ENCODE measurements at regions not wholly inside any gene's neighbourhood (a gene's known extent, or its start where the extent isn't known, plus 50 kb on each side); places are given as distances from the start of the nearest gene placed in this dataset.

GRCh38 chr6:40822619-40823018 lies 216.4 kb downstream of the UNC5CL start:
- Histone ChIP-seq H3K36me3 (ENCODE audit: control insufficient read depth in 3 of 3, insufficient read depth in 2 of 3, low read depth in 1 of 3, low read length in 3 of 3) (no peaks in the 10 kb centered on the region), H3K9me3 (ENCODE audit: control insufficient read depth in 2 of 2, insufficient read depth in 1 of 2, low read depth in 1 of 2, low read length in 1 of 2) (no peaks in the 10 kb centered on the region), H3K27ac (ENCODE audit: low read depth in 1 of 3, low read length in 2 of 3) (no peak overlapping the region), H3K4me1 (ENCODE audit: control insufficient read depth in 3 of 3, insufficient read depth in 2 of 3, low read depth in 1 of 3, low read length in 2 of 3) (no peaks in the 10 kb centered on the region), H3K27me3 (ENCODE audit: control insufficient read depth in 3 of 3, insufficient read depth in 3 of 3, low read length in 3 of 3) (no peaks in the 10 kb centered on the region), H3K4me3 (ENCODE audit: low read depth in 1 of 3, low read length in 3 of 3) (no peak overlapping the region)
- DNase-seq (no peak), FAIRE-seq (no peak)
- 22 to 53% (median 28%) methylated on average over 4 of the region's 4 CpGs for WGBS, 3 donors

- no peaks in the 10 kb centered on the region for H3K4me1 ChIP-seq (ENCODE audit: control insufficient read depth in 3 of 3, insufficient read depth in 2 of 3, low read depth in 1 of 3, low read length in 2 of 3)
- DNase-seq (no peak), FAIRE-seq (no peak)
- H3K27ac ChIP-seq (ENCODE audit: low read depth in 1 of 3, low read length in 2 of 3) = no peak overlapping the region
- H3K4me3 ChIP-seq (ENCODE audit: low read depth in 1 of 3, low read length in 3 of 3) = no peak overlapping the region
- 63 to 78% (median 72%) methylated on average over 9 of the region's 9 CpGs for WGBS, 3 donors
- H3K27me3 ChIP-seq (ENCODE audit: control insufficient read depth in 3 of 3, insufficient read depth in 3 of 3, low read length in 3 of 3) = no peaks in the 10 kb centered on the region
- no peaks in the 10 kb centered on the region for H3K9me3 ChIP-seq (ENCODE audit: control insufficient read depth in 2 of 2, insufficient read depth in 1 of 2, low read depth in 1 of 2, low read length in 1 of 2)
- H3K36me3 ChIP-seq (ENCODE audit: control insufficient read depth in 3 of 3, insufficient read depth in 2 of 3, low read depth in 1 of 3, low read length in 3 of 3) = no peaks in the 10 kb centered on the region
These were observed 219.7 kb downstream of the UNC5CL start for GRCh38 chr6:40819182-40819834.

- Histone ChIP-seq H3K36me3 (ENCODE audit: control insufficient read depth in 3 of 3, insufficient read depth in 2 of 3, low read depth in 1 of 3, low read length in 3 of 3) (no peaks in the 10 kb centered on the region), H3K27ac (ENCODE audit: low read depth in 1 of 3, low read length in 2 of 3) (no peak overlapping the region), H3K9me3 (ENCODE audit: control insufficient read depth in 2 of 2, insufficient read depth in 1 of 2, low read depth in 1 of 2, low read length in 1 of 2) (no peaks in the 10 kb centered on the region), H3K27me3 (ENCODE audit: control insufficient read depth in 3 of 3, insufficient read depth in 3 of 3, low read length in 3 of 3) (no peaks in the 10 kb centered on the region), H3K4me3 (ENCODE audit: low read depth in 1 of 3, low read length in 3 of 3) (no peak overlapping the region), H3K4me1 (ENCODE audit: control insufficient read depth in 3 of 3, insufficient read depth in 2 of 3, low read depth in 1 of 3, low read length in 2 of 3) (no peaks in the 10 kb centered on the region)
- no peak for DNase-seq
- no peak for FAIRE-seq
- WGBS, 3 donors = 85 to 91% (median 87%) methylated on average over 6 of the region's 6 CpGs
These were observed 221.7 kb downstream of the UNC5CL start for GRCh38 chr6:40817369-40817768.

GRCh38 chr6:40816601-40817000 lies 222.4 kb downstream of the UNC5CL start:
- no peak for FAIRE-seq
- Histone ChIP-seq H3K9me3 (ENCODE audit: control insufficient read depth in 2 of 2, insufficient read depth in 1 of 2, low read depth in 1 of 2, low read length in 1 of 2) (no peaks in the 10 kb centered on the region), H3K36me3 (ENCODE audit: control insufficient read depth in 3 of 3, insufficient read depth in 2 of 3, low read depth in 1 of 3, low read length in 3 of 3) (no peaks in the 10 kb centered on the region), H3K4me1 (ENCODE audit: control insufficient read depth in 3 of 3, insufficient read depth in 2 of 3, low read depth in 1 of 3, low read length in 2 of 3) (no peaks in the 10 kb centered on the region), H3K27ac (ENCODE audit: low read depth in 1 of 3, low read length in 2 of 3) (no peak overlapping the region), H3K27me3 (ENCODE audit: control insufficient read depth in 3 of 3, insufficient read depth in 3 of 3, low read length in 3 of 3) (no peaks in the 10 kb centered on the region), H3K4me3 (ENCODE audit: low read depth in 1 of 3, low read length in 3 of 3) (no peak overlapping the region)
- DNase-seq = no peak
- WGBS, 3 donors = 92 to 98% (median 97%) methylated on average over 2 of the region's 2 CpGs

GRCh38 chr6:40815731-40816130 lies 223.3 kb downstream of the UNC5CL start:
- no peaks in the 10 kb centered on the region for H3K9me3 ChIP-seq (ENCODE audit: control insufficient read depth in 2 of 2, insufficient read depth in 1 of 2, low read depth in 1 of 2, low read length in 1 of 2)
- H3K36me3 ChIP-seq (ENCODE audit: control insufficient read depth in 3 of 3, insufficient read depth in 2 of 3, low read depth in 1 of 3, low read length in 3 of 3) = no peaks in the 10 kb centered on the region
- no peaks in the 10 kb centered on the region for H3K27me3 ChIP-seq (ENCODE audit: control insufficient read depth in 3 of 3, insufficient read depth in 3 of 3, low read length in 3 of 3)
- no peak overlapping the region for H3K27ac ChIP-seq (ENCODE audit: low read depth in 1 of 3, low read length in 2 of 3)
- DNase-seq (no peak), FAIRE-seq (no peak)
- no peaks in the 10 kb centered on the region for H3K4me1 ChIP-seq (ENCODE audit: control insufficient read depth in 3 of 3, insufficient read depth in 2 of 3, low read depth in 1 of 3, low read length in 2 of 3)
- H3K4me3 ChIP-seq (ENCODE audit: low read depth in 1 of 3, low read length in 3 of 3) = no peak overlapping the region
- 93 to 95% (median 95%) methylated on average over 8 to 12 of the region's 12 CpGs for WGBS, 3 donors

- DNase-seq (no peak), FAIRE-seq (no peak)
- Histone ChIP-seq H3K27me3 (ENCODE audit: control insufficient read depth in 3 of 3, insufficient read depth in 3 of 3, low read length in 3 of 3) (no peaks in the 10 kb centered on the region), H3K4me1 (ENCODE audit: control insufficient read depth in 3 of 3, insufficient read depth in 2 of 3, low read depth in 1 of 3, low read length in 2 of 3) (no peaks in the 10 kb centered on the region), H3K4me3 (ENCODE audit: low read depth in 1 of 3, low read length in 3 of 3) (no peak overlapping the region), H3K36me3 (ENCODE audit: control insufficient read depth in 3 of 3, insufficient read depth in 2 of 3, low read depth in 1 of 3, low read length in 3 of 3) (no peaks in the 10 kb centered on the region), H3K27ac (ENCODE audit: low read depth in 1 of 3, low read length in 2 of 3) (no peak overlapping the region), H3K9me3 (ENCODE audit: control insufficient read depth in 2 of 2, insufficient read depth in 1 of 2, low read depth in 1 of 2, low read length in 1 of 2) (no peaks in the 10 kb centered on the region)
These were observed 223.0 kb upstream of the LRFN2 start for GRCh38 chr6:40810171-40810570.

GRCh38 chr6:40809627-40810026 lies 222.5 kb upstream of the LRFN2 start:
- H3K4me1 ChIP-seq (ENCODE audit: control insufficient read depth in 3 of 3, insufficient read depth in 2 of 3, low read depth in 1 of 3, low read length in 2 of 3) = no peaks in the 10 kb centered on the region
- FAIRE-seq (no peak), DNase-seq (no peak)
- no peaks in the 10 kb centered on the region for H3K36me3 ChIP-seq (ENCODE audit: control insufficient read depth in 3 of 3, insufficient read depth in 2 of 3, low read depth in 1 of 3, low read length in 3 of 3)
- H3K9me3 ChIP-seq (ENCODE audit: control insufficient read depth in 2 of 2, insufficient read depth in 1 of 2, low read depth in 1 of 2, low read length in 1 of 2) = no peaks in the 10 kb centered on the region
- 83 to 100% (median 93%) methylated on average over 1 of the region's 1 CpG for WGBS, 3 donors
- no peaks in the 10 kb centered on the region for H3K27me3 ChIP-seq (ENCODE audit: control insufficient read depth in 3 of 3, insufficient read depth in 3 of 3, low read length in 3 of 3)
- no peak overlapping the region for H3K27ac ChIP-seq (ENCODE audit: low read depth in 1 of 3, low read length in 2 of 3)
- no peak overlapping the region for H3K4me3 ChIP-seq (ENCODE audit: low read depth in 1 of 3, low read length in 3 of 3)

GRCh38 chr6:40807484-40807883 lies 220.3 kb upstream of the LRFN2 start:
- H3K27ac ChIP-seq (ENCODE audit: low read depth in 1 of 3, low read length in 2 of 3) = no peak overlapping the region
- H3K4me3 ChIP-seq (ENCODE audit: low read depth in 1 of 3, low read length in 3 of 3) = no peak overlapping the region
- WGBS, 3 donors = 32 to 64% (median 39%) methylated on average over 5 of the region's 5 CpGs
- no peaks in the 10 kb centered on the region for H3K4me1 ChIP-seq (ENCODE audit: control insufficient read depth in 3 of 3, insufficient read depth in 2 of 3, low read depth in 1 of 3, low read length in 2 of 3)
- H3K9me3 ChIP-seq (ENCODE audit: control insufficient read depth in 2 of 2, insufficient read depth in 1 of 2, low read depth in 1 of 2, low read length in 1 of 2) = no peaks in the 10 kb centered on the region
- no peaks in the 10 kb centered on the region for H3K36me3 ChIP-seq (ENCODE audit: control insufficient read depth in 3 of 3, insufficient read depth in 2 of 3, low read depth in 1 of 3, low read length in 3 of 3)
- no peaks in the 10 kb centered on the region for H3K27me3 ChIP-seq (ENCODE audit: control insufficient read depth in 3 of 3, insufficient read depth in 3 of 3, low read length in 3 of 3)
- DNase-seq = peak; percentile 32 to 71
- no peak for FAIRE-seq

GRCh38 chr6:40806256-40806864 lies 219.2 kb upstream of the LRFN2 start:
- WGBS, 3 donors = 83 to 88% (median 85%) methylated on average over 7 of the region's 7 CpGs
- DNase-seq = no peak
- Histone ChIP-seq H3K4me1 (ENCODE audit: control insufficient read depth in 3 of 3, insufficient read depth in 2 of 3, low read depth in 1 of 3, low read length in 2 of 3) (no peaks in the 10 kb centered on the region), H3K27ac (ENCODE audit: low read depth in 1 of 3, low read length in 2 of 3) (no peak overlapping the region), H3K27me3 (ENCODE audit: control insufficient read depth in 3 of 3, insufficient read depth in 3 of 3, low read length in 3 of 3) (no peaks in the 10 kb centered on the region), H3K36me3 (ENCODE audit: control insufficient read depth in 3 of 3, insufficient read depth in 2 of 3, low read depth in 1 of 3, low read length in 3 of 3) (no peaks in the 10 kb centered on the region), H3K9me3 (ENCODE audit: control insufficient read depth in 2 of 2, insufficient read depth in 1 of 2, low read depth in 1 of 2, low read length in 1 of 2) (no peaks in the 10 kb centered on the region), H3K4me3 (ENCODE audit: low read depth in 1 of 3, low read length in 3 of 3) (no peak overlapping the region)
- no peak for FAIRE-seq
